ENCODE measurements at regions not wholly inside any gene's neighbourhood (a gene's known extent, or its start where the extent isn't known, plus 50 kb on each side); places are given as distances from the start of the nearest gene placed in this dataset.

DNA sequence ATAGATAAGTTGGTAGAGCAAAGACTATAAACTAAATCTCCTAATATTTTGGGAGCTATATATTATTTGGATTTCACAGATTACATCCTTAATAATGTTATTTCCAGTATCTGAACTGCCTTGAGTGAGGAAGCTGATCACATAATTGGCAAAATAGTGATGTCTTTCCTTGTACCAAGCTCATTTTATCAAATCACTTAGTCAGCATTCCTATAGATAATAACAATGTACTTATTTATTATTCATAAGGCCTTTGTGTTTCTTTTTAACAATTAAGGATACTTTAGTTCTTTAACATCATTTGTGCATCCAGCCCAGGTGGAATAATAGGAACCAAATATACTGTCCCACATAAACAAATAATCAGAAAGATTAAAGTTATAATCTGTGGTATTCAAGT lies 1093.6 kb downstream of the PCDH18 start:
- TF ChIP-seq EZH2 (IDR thresholded peaks at IDR 0.05; ENCODE audit: low read depth), result no peak
- TF ChIP-seq, protein P1, sequence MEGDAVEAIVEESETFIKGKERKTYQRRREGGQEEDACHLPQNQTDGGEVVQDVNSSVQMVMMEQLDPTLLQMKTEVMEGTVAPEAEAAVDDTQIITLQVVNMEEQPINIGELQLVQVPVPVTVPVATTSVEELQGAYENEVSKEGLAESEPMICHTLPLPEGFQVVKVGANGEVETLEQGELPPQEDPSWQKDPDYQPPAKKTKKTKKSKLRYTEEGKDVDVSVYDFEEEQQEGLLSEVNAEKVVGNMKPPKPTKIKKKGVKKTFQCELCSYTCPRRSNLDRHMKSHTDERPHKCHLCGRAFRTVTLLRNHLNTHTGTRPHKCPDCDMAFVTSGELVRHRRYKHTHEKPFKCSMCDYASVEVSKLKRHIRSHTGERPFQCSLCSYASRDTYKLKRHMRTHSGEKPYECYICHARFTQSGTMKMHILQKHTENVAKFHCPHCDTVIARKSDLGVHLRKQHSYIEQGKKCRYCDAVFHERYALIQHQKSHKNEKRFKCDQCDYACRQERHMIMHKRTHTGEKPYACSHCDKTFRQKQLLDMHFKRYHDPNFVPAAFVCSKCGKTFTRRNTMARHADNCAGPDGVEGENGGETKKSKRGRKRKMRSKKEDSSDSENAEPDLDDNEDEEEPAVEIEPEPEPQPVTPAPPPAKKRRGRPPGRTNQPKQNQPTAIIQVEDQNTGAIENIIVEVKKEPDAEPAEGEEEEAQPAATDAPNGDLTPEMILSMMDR (conservative IDR thresholded peaks at IDR 0.05), result no peak

Data from PC-9 (cell line).